ENCODE measurements at regions not wholly inside any gene's neighbourhood (a gene's known extent, or its start where the extent isn't known, plus 50 kb on each side); places are given as distances from the start of the nearest gene placed in this dataset.
"Not testable (repeated sequence)": the region's sequence is repeated elsewhere in the genome, so short reads cannot be mapped to it uniquely, and the experiment has no call there.

DNA sequence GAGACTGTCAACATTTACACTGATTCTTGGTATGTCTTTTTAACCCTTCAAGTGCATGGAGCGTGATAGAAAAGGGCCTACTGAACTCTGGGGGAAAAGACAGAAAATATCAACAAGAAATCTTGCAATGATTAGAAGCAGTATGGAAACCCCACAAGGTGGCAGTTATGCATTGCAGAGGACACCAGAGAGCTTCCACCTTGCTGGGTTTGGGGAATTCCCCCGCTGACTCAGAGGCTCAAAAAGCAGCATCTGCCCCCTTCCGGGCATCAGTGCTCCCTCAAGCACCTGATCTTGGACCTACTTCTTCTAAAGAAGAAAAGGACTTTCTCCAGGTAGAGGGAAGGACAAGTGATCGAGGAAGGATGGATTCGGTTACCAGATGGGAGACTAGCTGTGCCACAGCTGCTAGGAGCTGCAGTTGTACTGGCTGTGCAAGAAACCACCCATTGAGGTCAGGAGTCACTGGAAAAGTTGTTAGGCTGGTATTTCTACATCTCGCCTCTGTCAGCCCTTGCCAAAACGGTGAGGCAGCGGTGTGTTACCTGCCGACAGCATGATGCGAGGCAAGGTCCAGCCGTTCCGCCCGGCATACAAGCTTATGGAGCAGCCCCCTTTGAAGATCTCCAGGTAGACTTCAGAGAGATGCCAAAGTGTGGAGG is 102.8 kb upstream of the OSBPL11 start:
- TF ChIP-seq, protein P1, sequence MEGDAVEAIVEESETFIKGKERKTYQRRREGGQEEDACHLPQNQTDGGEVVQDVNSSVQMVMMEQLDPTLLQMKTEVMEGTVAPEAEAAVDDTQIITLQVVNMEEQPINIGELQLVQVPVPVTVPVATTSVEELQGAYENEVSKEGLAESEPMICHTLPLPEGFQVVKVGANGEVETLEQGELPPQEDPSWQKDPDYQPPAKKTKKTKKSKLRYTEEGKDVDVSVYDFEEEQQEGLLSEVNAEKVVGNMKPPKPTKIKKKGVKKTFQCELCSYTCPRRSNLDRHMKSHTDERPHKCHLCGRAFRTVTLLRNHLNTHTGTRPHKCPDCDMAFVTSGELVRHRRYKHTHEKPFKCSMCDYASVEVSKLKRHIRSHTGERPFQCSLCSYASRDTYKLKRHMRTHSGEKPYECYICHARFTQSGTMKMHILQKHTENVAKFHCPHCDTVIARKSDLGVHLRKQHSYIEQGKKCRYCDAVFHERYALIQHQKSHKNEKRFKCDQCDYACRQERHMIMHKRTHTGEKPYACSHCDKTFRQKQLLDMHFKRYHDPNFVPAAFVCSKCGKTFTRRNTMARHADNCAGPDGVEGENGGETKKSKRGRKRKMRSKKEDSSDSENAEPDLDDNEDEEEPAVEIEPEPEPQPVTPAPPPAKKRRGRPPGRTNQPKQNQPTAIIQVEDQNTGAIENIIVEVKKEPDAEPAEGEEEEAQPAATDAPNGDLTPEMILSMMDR (IDR thresholded peaks at IDR 0.05), result not testable (repeated sequence)
- TF ChIP-seq POLR2AphosphoS5 (IDR thresholded peaks at IDR 0.05), result not testable (repeated sequence)

Measured in gastroesophageal sphincter (tissue), 3 donors.